GM23248 (cell line): ENCODE measurements at regions not wholly inside any gene's neighbourhood (a gene's known extent, or its start where the extent isn't known, plus 50 kb on each side); places are given as distances from the start of the nearest gene placed in this dataset.

Source experiments
- DNase-seq: peaks from one replicate; pipeline ENCODE4 v3.0.0-alpha.2; 2015
- H2AFZ ChIP-seq: fragments of 200-600 bp; sonication (generic); 2 replicates; pipeline ENCODE4 v1.6.1; 2016; ENCODE audit warnings: antibody characterized with exemption
- H3F3A ChIP-seq: fragments of 200-600 bp; sonication (generic); 2 replicates; pipeline ENCODE4 v1.6.1; 2016; ENCODE audit warnings: mild to moderate bottlenecking, antibody characterized with exemption, mixed run types; ENCODE audit not compliant: insufficient read depth
- H3K27ac ChIP-seq: fragments of 200-600 bp; sonication (generic); 2 replicates; pipeline ENCODE4 v1.5.1; 2016; ENCODE audit warnings: mild to moderate bottlenecking
- H3K27me3 ChIP-seq: fragments of 200-600 bp; sonication (generic); replicated peaks from 2 replicates; pipeline ENCODE4 v1.6.1; 2016; ENCODE audit warnings: mild to moderate bottlenecking; ENCODE audit not compliant: insufficient read depth
- H3K36me3 ChIP-seq: fragments of 200-600 bp; sonication (generic); 2 replicates; pipeline ENCODE4 v1.6.1; 2016; ENCODE audit warnings: low read depth, mild to moderate bottlenecking
- H3K4me1 ChIP-seq: fragments of 200-600 bp; sonication (generic); 2 replicates; pipeline ENCODE4 v1.6.1; 2016; ENCODE audit warnings: mild to moderate bottlenecking; ENCODE audit not compliant: insufficient read depth
- H3K4me2 ChIP-seq: fragments of 200-600 bp; sonication (generic); one replicate; pipeline ENCODE4 v1.6.1; 2016; ENCODE audit warnings: mild to moderate bottlenecking; ENCODE audit not compliant: unreplicated experiment
- H3K4me3 ChIP-seq: fragments of 200-600 bp; sonication (generic); 2 replicates; pipeline ENCODE4 v1.5.1; 2016; ENCODE audit warnings: mild to moderate bottlenecking
- H3K79me2 ChIP-seq: fragments of 200-600 bp; sonication (generic); 2 replicates; pipeline ENCODE4 v1.6.1; 2016; ENCODE audit warnings: mild to moderate bottlenecking; ENCODE audit not compliant: insufficient read depth
- H3K9ac ChIP-seq: fragments of 200-600 bp; sonication (generic); 2 replicates; pipeline ENCODE4 v1.6.1; 2016; ENCODE audit warnings: mild to moderate bottlenecking
- H3K9me2 ChIP-seq: fragments of 200-600 bp; sonication (generic); 2 replicates; pipeline ENCODE4 v1.6.1; 2016; ENCODE audit warnings: mixed run types, mild to moderate bottlenecking, moderate library complexity; ENCODE audit not compliant: insufficient read depth
- H3K9me3 ChIP-seq: fragments of 200-600 bp; sonication (generic); one replicate; pipeline ENCODE4 v1.6.1; 2017; ENCODE audit warnings: low read depth
- H4K20me1 ChIP-seq: fragments of 200-600 bp; sonication (generic); 2 replicates; pipeline ENCODE4 v1.6.0; 2016; ENCODE audit not compliant: insufficient read depth
- EZH2 ChIP-seq: fragments of 200-600 bp; sonication (generic); IDR thresholded peaks from 2 replicates; pipeline ENCODE4 v1.6.1; 2018; ENCODE audit warnings: antibody characterized with exemption, mild to moderate bottlenecking; ENCODE audit not compliant: insufficient read depth, poor library complexity, severe bottlenecking
- EZH2phosphoT487 ChIP-seq: fragments of 200-600 bp; sonication (generic); IDR thresholded peaks from 2 replicates; pipeline ENCODE4 v1.6.1; 2018; ENCODE audit warnings: antibody characterized with exemption, moderate library complexity, mild to moderate bottlenecking, low read depth; ENCODE audit not compliant: insufficient read depth
- WGBS, 2 experiments: methylation state at CpG; one replicate each; pipeline ENCODE4 v1.1.6; 2015 to 2017; ENCODE audit warnings: low lambda C conversion rate in 2 of 2, low coverage in 1 of 2; ENCODE audit errors: missing lambda C conversion rate in 2 of 2; 5-methylcytosine and 5-hydroxymethylcytosine counted together
- in situ Hi-C: fragments of 300-500 bp; cut with MboI; formaldehyde crosslinking; loops from 2 replicates; pipeline ENCODE4 v1.15.0; 2020

GRCh38 chr5:110925398-110925797 is 146.1 kb upstream of the TSLP start:
- TF ChIP-seq EZH2 (no peak), EZH2phosphoT487 (no peak)
- H3K9ac ChIP-seq = no peak overlapping the region
- no peaks in the 10 kb centered on the region for H3K79me2 ChIP-seq
- H3K27ac ChIP-seq = no peak overlapping the region
- no peak overlapping the region for H3K4me2 ChIP-seq
- H3F3A ChIP-seq = 0 out of 2 replicates have a peak, but pooled peaks cover 6% of the 10 kb centered on the region
- DNase-seq = peak; percentile 55
- in situ Hi-C loops = no loop called here
- H4K20me1 ChIP-seq = no peaks in the 10 kb centered on the region
- H3K9me3 ChIP-seq = no peaks in the 10 kb centered on the region
- H3K4me3 ChIP-seq = no peak overlapping the region
- H3K4me1 ChIP-seq = peaks cover 9% of the 10 kb centered on the region
- H3K9me2 ChIP-seq = no peaks in the 10 kb centered on the region
- 46 to 51% methylated on average over 2 of the region's 2 CpGs for WGBS, 2 experiments
- no peak overlapping the region for H2AFZ ChIP-seq
- 0 out of 2 replicates have a peak, but pooled peaks cover 7% of the 10 kb centered on the region for H3K27me3 ChIP-seq
- no peaks in the 10 kb centered on the region for H3K36me3 ChIP-seq

GRCh38 chr5:110925916-110926315 is 145.6 kb upstream of the TSLP start:
- Histone ChIP-seq H3K4me1 (peaks cover 9% of the 10 kb centered on the region), H3K27me3 (0 out of 2 replicates have a peak, but pooled peaks cover 12% of the 10 kb centered on the region), H3K4me2 (no peak overlapping the region), H3K9me2 (no peaks in the 10 kb centered on the region), H3K4me3 (no peak overlapping the region), H3F3A (0 out of 2 replicates have a peak, but pooled peaks cover 6% of the 10 kb centered on the region), H3K36me3 (no peaks in the 10 kb centered on the region), H3K27ac (no peak overlapping the region), H3K79me2 (no peaks in the 10 kb centered on the region), H3K9ac (no peak overlapping the region), H3K9me3 (no peaks in the 10 kb centered on the region), H4K20me1 (no peaks in the 10 kb centered on the region), H2AFZ (no peak overlapping the region)
- 0% methylated on average over 1 of the region's 1 CpG for WGBS, 2 experiments
- no peak for DNase-seq
- in situ Hi-C loops = no loop called here
- TF ChIP-seq EZH2phosphoT487 = no peak
- TF ChIP-seq EZH2 = no peak

DNA sequence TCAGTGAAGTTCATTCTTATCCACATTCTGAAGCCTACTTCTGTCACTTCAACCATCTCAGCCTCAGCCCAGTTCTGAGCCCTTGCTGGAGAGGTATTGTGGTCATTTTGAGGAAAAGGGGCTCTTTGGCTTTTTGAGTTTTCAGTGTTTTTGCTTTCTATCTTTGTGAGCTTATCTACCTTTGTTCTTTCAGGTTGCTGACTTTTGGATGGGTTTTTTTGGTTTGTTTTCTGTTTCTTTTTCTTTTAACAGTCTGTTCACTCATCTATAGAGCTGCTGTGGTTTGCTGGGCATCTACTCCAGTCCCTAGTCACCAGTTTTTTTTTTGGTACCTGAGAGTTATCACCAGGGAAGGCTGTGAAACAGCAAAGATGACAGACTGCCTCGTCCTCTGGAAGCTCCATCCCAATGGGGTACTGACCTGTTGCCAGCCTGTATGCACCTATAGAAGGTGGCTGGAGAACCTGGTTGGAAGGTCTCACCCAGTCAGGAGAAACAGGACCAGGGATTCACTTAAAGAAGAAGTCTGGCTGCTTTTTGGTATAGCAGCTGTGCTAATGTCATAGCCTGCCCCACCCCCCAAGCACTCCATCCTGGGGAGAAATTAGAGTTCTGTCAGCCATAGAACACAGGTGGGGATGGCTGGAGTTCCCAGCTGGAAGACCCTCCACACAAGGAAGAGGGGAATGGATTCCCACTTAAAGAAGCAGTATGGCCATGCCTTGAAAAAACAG is 138.6 kb upstream of the TSLP start:
- Histone ChIP-seq H3K79me2 (no peaks in the 10 kb centered on the region), H3K9me3 (no peaks in the 10 kb centered on the region), H3K27me3 (peaks cover 25% of the 10 kb centered on the region), H3F3A (no peaks in the 10 kb centered on the region), H3K9me2 (no peaks in the 10 kb centered on the region), H3K4me2 (no peak overlapping the region), H3K4me1 (no peaks in the 10 kb centered on the region), H3K36me3 (no peaks in the 10 kb centered on the region), H4K20me1 (no peaks in the 10 kb centered on the region), H3K9ac (no peak overlapping the region), H3K27ac (no peak overlapping the region), H3K4me3 (no peak overlapping the region), H2AFZ (no peak overlapping the region)
- no peak for TF ChIP-seq EZH2
- no peak for TF ChIP-seq EZH2phosphoT487
- 0 to 13% methylated on average over 1 of the region's 1 CpG for whole genome bisulfite sequencing, 2 experiments
- no peak for DNase-seq
- in situ Hi-C loops = no loop called here

GRCh38 chr5:110940136-110940535 is 131.4 kb upstream of the TSLP start:
- Histone ChIP-seq H3K9me3 (no peaks in the 10 kb centered on the region), H3K4me2 (no peak overlapping the region), H3K27me3 (peaks cover 23% of the 10 kb centered on the region), H4K20me1 (no peaks in the 10 kb centered on the region), H3K36me3 (no peaks in the 10 kb centered on the region), H3K79me2 (no peaks in the 10 kb centered on the region), H3K9me2 (no peaks in the 10 kb centered on the region), H3F3A (no peaks in the 10 kb centered on the region), H3K4me3 (no peak overlapping the region), H2AFZ (no peak overlapping the region), H3K4me1 (no peaks in the 10 kb centered on the region), H3K27ac (no peak overlapping the region), H3K9ac (no peak overlapping the region)
- DNase-seq = no peak
- in situ Hi-C loops = no loop called here
- WGBS, 2 experiments = 64% methylated on average over 6 of the region's 6 CpGs
- TF ChIP-seq EZH2 (no peak), EZH2phosphoT487 (no peak)
